Cardiac septum (tissue), 1 donor: ENCODE measurements at regions not wholly inside any gene's neighbourhood (a gene's known extent, or its start where the extent isn't known, plus 50 kb on each side); places are given as distances from the start of the nearest gene placed in this dataset.

Experiments
- DNase-seq: peaks from one replicate; pipeline ENCODE4 v3.0.0-alpha.2; 2020; ENCODE audit warnings: low spot score
- intact Hi-C: fragments of 100-400 bp; cut with DNase I; formaldehyde crosslinking; loops from one replicate; pipeline ENCODE4 v1.14.0; 2022
- donor health status: DM: no; HTN: no; CAD: no.

GRCh38 chr18:25433590-25433989 lies 81.6 kb upstream of the ZNF521 start:
- intact Hi-C loops = no loop called here
- DNase-seq = no peak

GRCh38 chr18:25425024-25425423 lies 73.1 kb upstream of the ZNF521 start:
- intact Hi-C loops = no loop called here
- DNase-seq = no peak

DNA sequence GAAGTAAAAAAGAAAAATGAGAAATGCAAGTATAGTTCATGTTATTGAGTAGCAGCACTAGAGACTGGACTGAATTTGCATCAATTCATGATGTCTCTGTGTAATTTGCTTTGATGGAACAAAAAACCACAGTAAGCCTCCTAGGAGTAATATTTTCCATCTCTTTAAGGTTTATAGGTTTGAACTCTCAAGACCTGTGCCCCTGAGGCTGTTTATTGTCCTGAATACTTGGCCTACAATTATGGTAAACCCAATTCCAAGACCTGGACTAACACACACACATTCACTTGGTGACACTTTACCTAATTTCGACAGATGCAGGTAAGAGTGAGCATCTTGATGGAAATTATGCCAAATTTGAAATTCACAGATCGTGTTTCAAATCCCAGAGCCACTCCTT lies 71.8 kb upstream of the ZNF521 start:
- intact Hi-C loops = no loop called here
- no peak for DNase-seq

GRCh38 chr18:25423267-25423666 lies 71.3 kb upstream of the ZNF521 start:
- intact Hi-C loops = no loop called here
- DNase-seq = no peak

- DNase-seq = no peak
- intact Hi-C loops = no loop called here
These were observed 70.3 kb upstream of the ZNF521 start for GRCh38 chr18:25422230-25422629.

DNA sequence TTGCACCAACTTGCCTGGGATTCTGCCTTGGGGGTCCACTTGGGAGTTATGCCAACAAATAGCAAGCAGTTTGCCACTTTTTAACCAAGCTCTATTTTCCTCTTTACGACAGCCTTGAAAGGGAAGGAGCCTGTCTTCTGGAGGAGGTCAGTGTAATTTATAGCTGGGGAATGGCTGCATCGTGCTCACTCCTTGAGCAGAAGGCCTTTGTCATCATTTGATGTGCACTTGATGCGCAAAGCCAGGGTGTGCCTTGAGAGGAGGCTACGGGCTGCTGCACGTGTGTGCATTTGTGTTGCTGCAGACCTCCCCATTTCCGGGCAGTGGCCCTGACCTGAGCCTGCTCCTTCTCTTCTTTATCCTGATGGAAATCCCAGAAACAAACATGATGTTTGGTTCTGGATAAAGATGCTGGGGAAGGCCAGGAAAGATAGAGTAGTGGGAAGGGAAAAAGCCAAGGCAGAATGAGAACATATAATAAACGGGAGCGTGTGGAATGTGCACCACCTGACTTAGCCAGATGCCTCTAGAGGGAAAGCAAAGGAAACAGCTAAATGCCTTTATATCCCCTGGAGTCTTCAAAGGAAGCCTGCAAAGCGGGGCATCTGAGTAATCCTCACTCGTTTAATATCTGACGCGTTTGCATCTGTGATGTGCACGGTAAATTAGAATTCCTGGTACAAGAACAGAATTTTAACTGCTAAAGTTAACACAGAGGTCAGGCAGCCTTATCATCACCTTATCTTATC lies 68.3 kb upstream of the ZNF521 start:
- intact Hi-C loops = no loop called here
- DNase-seq = no peak

GRCh38 chr18:25416374-25416773 lies 64.4 kb upstream of the ZNF521 start:
- intact Hi-C loops = no loop called here
- no peak for DNase-seq

DNA sequence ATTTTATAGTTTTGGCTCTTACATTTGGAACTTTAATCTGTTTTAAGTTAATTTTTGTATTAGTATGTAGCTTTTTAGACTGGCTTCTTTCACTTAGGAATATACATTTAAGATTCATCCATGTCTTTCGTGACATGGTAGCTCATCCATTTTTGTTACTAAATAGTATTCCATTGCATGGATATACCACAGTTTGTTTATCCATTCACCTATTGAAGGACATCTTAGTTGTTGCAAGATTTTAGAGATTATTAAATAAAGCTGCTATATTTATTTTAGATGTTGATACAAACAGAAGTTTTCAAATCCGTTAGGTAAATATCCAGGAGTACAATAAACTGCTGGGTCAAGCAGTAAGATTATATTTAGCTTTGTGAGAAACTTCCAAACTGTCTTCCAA lies 58.0 kb upstream of the ZNF521 start:
- intact Hi-C loops = no loop called here
- no peak for DNase-seq

- intact Hi-C loops = no loop called here
- no peak for DNase-seq
These were observed 56.3 kb upstream of the ZNF521 start for GRCh38 chr18:25408293-25408692.
